ENCODE measurements at regions not wholly inside any gene's neighbourhood (a gene's known extent, or its start where the extent isn't known, plus 50 kb on each side); places are given as distances from the start of the nearest gene placed in this dataset.

DNA sequence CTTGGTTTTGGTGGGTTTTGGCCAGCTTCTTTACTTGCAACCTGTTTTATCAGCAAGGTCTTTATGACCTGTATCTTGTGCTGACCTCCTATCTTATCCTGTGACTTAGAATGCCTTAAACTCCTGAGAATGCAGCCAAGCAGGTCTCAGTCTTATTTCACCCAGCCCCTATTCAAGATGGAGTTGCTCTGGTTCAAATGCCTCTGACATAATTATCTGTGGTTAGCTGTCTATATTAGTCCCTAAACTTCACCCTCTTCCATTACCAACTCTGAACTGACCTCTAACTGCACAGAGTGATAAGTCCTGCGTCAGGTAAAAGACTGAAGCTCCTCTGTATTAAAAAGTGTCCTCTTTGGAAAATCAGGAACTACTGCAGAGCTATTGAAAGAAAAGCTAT is 61.9 kb upstream of the CD96 start (continued):
- TF ChIP-seq, protein P1, sequence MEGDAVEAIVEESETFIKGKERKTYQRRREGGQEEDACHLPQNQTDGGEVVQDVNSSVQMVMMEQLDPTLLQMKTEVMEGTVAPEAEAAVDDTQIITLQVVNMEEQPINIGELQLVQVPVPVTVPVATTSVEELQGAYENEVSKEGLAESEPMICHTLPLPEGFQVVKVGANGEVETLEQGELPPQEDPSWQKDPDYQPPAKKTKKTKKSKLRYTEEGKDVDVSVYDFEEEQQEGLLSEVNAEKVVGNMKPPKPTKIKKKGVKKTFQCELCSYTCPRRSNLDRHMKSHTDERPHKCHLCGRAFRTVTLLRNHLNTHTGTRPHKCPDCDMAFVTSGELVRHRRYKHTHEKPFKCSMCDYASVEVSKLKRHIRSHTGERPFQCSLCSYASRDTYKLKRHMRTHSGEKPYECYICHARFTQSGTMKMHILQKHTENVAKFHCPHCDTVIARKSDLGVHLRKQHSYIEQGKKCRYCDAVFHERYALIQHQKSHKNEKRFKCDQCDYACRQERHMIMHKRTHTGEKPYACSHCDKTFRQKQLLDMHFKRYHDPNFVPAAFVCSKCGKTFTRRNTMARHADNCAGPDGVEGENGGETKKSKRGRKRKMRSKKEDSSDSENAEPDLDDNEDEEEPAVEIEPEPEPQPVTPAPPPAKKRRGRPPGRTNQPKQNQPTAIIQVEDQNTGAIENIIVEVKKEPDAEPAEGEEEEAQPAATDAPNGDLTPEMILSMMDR (conservative IDR thresholded peaks at IDR 0.05; ENCODE audit: low read depth in 2 of 2) = no peak
- no peak for TF ChIP-seq JUNB (IDR thresholded peaks at IDR 0.05; ENCODE audit: unreplicated experiment)

DNA sequence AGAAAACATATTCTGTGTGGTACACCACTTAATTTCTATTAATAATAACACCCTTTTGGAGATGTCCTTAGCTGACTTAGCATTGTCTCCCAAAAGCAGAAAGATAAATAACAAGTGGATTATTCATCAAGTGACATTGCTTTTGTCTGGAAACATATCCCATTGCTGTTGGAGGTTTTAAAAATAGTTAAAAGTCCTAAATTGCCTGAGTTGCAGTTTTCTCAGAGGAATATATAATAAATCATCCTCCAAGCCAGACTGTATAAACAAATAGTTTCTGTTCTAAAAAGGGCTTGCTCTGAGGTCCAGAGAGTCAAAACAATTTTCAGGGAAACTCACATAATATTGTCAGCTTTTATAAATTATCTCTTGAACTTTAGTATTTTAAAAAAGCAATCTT is 60.4 kb upstream of the CD96 start:
- Histone ChIP-seq H3K4me1 (ENCODE audit: insufficient read depth) (0 out of 2 replicates have a peak, but pooled peaks cover 2% of the 10 kb centered on the region), H3K36me3 (ENCODE audit: insufficient read depth) (no peaks in the 10 kb centered on the region), H3K9me2 (ENCODE audit: insufficient read depth) (0 out of 2 replicates have a peak, but pooled peaks cover 5% of the 10 kb centered on the region), H3K27me3 (ENCODE audit: insufficient read depth) (no peaks in the 10 kb centered on the region), H4K20me1 (replicated peaks; ENCODE audit: insufficient read depth) (no peaks in the 10 kb centered on the region), H2AFZ (no peak overlapping the region), H3K27ac (ENCODE audit: low read depth) (no peak overlapping the region), H3K4me2 (no peak overlapping the region), H3K4me3 (no peak overlapping the region), H3K79me2 (replicated peaks; ENCODE audit: insufficient read depth) (no peaks in the 10 kb centered on the region), H3F3A (replicated peaks; ENCODE audit: low read depth) (no peaks in the 10 kb centered on the region)
- Mint-ChIP-seq H3K27ac (no peak overlapping the region), H3K36me3 (ENCODE audit: low read depth) (no peaks in the 10 kb centered on the region), H3K4me1 (peaks cover 4% of the 10 kb centered on the region), H3K9me3 (peaks cover 2% of the 10 kb centered on the region; the same call in 1 of the 3 replicates), H3K4me3 (no peak overlapping the region), H3K27me3 (ENCODE audit: insufficient read depth, low read depth, poor library complexity) (peaks cover 3% of the 10 kb centered on the region)
- no peak for ATAC-seq
- DNase-seq (ENCODE audit: low spot score) = no peak
- no peak for TF ChIP-seq EZH2phosphoT487 (IDR thresholded peaks at IDR 0.05; ENCODE audit: unreplicated experiment)
- TF ChIP-seq, protein P2, sequence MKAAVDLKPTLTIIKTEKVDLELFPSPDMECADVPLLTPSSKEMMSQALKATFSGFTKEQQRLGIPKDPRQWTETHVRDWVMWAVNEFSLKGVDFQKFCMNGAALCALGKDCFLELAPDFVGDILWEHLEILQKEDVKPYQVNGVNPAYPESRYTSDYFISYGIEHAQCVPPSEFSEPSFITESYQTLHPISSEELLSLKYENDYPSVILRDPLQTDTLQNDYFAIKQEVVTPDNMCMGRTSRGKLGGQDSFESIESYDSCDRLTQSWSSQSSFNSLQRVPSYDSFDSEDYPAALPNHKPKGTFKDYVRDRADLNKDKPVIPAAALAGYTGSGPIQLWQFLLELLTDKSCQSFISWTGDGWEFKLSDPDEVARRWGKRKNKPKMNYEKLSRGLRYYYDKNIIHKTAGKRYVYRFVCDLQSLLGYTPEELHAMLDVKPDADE (IDR thresholded peaks at IDR 0.05) = no peak
- TF ChIP-seq ZNF114 (CRISPR knock-in tag; IDR thresholded peaks at IDR 0.05) = no peak
- no peak for TF ChIP-seq EZH2 (IDR thresholded peaks at IDR 0.05; ENCODE audit: low read depth, unreplicated experiment)
- no peak for TF ChIP-seq ZNF331 (CRISPR knock-in tag; IDR thresholded peaks at IDR 0.05; ENCODE audit: low read depth)
- TF ChIP-seq, protein P3, sequence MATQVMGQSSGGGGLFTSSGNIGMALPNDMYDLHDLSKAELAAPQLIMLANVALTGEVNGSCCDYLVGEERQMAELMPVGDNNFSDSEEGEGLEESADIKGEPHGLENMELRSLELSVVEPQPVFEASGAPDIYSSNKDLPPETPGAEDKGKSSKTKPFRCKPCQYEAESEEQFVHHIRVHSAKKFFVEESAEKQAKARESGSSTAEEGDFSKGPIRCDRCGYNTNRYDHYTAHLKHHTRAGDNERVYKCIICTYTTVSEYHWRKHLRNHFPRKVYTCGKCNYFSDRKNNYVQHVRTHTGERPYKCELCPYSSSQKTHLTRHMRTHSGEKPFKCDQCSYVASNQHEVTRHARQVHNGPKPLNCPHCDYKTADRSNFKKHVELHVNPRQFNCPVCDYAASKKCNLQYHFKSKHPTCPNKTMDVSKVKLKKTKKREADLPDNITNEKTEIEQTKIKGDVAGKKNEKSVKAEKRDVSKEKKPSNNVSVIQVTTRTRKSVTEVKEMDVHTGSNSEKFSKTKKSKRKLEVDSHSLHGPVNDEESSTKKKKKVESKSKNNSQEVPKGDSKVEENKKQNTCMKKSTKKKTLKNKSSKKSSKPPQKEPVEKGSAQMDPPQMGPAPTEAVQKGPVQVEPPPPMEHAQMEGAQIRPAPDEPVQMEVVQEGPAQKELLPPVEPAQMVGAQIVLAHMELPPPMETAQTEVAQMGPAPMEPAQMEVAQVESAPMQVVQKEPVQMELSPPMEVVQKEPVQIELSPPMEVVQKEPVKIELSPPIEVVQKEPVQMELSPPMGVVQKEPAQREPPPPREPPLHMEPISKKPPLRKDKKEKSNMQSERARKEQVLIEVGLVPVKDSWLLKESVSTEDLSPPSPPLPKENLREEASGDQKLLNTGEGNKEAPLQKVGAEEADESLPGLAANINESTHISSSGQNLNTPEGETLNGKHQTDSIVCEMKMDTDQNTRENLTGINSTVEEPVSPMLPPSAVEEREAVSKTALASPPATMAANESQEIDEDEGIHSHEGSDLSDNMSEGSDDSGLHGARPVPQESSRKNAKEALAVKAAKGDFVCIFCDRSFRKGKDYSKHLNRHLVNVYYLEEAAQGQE (IDR thresholded peaks at IDR 0.05; ENCODE audit: unreplicated experiment) = no peak
- no peak for TF ChIP-seq POLR2AphosphoS5 (IDR thresholded peaks at IDR 0.05; ENCODE audit: low read depth)
- TF ChIP-seq, protein P4, sequence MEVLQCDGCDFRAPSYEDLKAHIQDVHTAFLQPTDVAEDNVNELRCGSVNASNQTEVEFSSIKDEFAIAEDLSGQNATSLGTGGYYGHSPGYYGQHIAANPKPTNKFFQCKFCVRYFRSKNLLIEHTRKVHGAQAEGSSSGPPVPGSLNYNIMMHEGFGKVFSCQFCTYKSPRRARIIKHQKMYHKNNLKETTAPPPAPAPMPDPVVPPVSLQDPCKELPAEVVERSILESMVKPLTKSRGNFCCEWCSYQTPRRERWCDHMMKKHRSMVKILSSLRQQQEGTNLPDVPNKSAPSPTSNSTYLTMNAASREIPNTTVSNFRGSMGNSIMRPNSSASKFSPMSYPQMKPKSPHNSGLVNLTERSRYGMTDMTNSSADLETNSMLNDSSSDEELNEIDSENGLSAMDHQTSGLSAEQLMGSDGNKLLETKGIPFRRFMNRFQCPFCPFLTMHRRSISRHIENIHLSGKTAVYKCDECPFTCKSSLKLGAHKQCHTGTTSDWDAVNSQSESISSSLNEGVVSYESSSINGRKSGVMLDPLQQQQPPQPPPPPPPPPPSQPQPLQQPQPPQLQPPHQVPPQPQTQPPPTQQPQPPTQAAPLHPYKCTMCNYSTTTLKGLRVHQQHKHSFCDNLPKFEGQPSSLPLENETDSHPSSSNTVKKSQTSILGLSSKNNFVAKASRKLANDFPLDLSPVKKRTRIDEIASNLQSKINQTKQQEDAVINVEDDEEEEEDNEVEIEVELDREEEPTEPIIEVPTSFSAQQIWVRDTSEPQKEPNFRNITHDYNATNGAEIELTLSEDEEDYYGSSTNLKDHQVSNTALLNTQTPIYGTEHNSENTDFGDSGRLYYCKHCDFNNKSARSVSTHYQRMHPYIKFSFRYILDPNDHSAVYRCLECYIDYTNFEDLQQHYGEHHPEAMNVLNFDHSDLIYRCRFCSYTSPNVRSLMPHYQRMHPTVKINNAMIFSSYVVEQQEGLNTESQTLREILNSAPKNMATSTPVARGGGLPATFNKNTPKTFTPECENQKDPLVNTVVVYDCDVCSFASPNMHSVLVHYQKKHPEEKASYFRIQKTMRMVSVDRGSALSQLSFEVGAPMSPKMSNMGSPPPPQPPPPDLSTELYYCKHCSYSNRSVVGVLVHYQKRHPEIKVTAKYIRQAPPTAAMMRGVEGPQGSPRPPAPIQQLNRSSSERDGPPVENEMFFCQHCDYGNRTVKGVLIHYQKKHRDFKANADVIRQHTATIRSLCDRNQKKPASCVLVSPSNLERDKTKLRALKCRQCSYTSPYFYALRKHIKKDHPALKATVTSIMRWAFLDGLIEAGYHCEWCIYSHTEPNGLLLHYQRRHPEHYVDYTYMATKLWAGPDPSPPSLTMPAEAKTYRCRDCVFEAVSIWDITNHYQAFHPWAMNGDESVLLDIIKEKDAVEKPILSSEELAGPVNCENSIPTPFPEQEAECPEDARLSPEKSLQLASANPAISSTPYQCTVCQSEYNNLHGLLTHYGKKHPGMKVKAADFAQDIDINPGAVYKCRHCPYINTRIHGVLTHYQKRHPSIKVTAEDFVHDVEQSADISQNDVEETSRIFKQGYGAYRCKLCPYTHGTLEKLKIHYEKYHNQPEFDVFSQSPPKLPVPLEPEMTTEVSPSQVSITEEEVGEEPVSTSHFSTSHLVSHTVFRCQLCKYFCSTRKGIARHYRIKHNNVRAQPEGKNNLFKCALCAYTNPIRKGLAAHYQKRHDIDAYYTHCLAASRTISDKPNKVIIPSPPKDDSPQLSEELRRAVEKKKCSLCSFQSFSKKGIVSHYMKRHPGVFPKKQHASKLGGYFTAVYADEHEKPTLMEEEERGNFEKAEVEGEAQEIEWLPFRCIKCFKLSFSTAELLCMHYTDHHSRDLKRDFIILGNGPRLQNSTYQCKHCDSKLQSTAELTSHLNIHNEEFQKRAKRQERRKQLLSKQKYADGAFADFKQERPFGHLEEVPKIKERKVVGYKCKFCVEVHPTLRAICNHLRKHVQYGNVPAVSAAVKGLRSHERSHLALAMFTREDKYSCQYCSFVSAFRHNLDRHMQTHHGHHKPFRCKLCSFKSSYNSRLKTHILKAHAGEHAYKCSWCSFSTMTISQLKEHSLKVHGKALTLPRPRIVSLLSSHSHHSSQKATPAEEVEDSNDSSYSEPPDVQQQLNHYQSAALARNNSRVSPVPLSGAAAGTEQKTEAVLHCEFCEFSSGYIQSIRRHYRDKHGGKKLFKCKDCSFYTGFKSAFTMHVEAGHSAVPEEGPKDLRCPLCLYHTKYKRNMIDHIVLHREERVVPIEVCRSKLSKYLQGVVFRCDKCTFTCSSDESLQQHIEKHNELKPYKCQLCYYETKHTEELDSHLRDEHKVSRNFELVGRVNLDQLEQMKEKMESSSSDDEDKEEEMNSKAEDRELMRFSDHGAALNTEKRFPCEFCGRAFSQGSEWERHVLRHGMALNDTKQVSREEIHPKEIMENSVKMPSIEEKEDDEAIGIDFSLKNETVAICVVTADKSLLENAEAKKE (CRISPR knock-in tag; IDR thresholded peaks at IDR 0.05) = no peak
- no peak for TF ChIP-seq STAT1 (IDR thresholded peaks at IDR 0.05; ENCODE audit: unreplicated experiment)
- TF ChIP-seq CREB1 (CRISPR knock-in tag; IDR thresholded peaks at IDR 0.05; ENCODE audit: low read depth) = no peak
- no peak for TF ChIP-seq JUNB (IDR thresholded peaks at IDR 0.05; ENCODE audit: unreplicated experiment)
- no peak for TF ChIP-seq NANOG (IDR thresholded peaks at IDR 0.05; ENCODE audit: borderline replicate concordance)
